ENCODE measurements at regions not wholly inside any gene's neighbourhood (a gene's known extent, or its start where the extent isn't known, plus 50 kb on each side); places are given as distances from the start of the nearest gene placed in this dataset.

DNA sequence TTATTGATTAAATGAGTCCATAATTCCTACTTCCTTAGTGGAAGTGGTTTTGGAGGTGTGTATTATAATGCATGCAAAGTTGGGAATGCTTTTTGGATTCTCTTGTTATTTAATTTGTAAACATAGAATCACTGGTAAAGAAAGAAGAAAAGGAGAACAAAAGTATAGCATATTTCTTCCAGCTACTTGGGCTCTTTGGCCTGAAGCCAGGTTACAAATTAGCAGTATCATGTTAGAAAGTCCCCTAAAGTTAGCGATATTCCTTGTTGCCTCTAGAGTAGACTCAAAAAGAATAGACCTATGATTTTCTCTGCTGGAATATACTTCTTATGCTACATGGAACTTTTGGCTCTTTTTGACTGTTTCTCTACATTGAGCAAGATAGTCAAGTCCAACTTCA lies 60.6 kb upstream of the CD28 start:
- H3K27me3 Mint-ChIP-seq: no peaks in the 10 kb centered on the region
- H3K9me3 Mint-ChIP-seq: no peaks in the 10 kb centered on the region
- H3K36me3 Mint-ChIP-seq (ENCODE audit: low read depth): no peaks in the 10 kb centered on the region
- H3K4me3 Mint-ChIP-seq: no peak overlapping the region
- intact Hi-C loops (cut with micrococcal nuclease): no loop called here
- peaks cover 22% of the 10 kb centered on the region for H3K4me1 Mint-ChIP-seq (ENCODE audit: low read depth)
- H3K27ac Mint-ChIP-seq: no peak overlapping the region

DNA sequence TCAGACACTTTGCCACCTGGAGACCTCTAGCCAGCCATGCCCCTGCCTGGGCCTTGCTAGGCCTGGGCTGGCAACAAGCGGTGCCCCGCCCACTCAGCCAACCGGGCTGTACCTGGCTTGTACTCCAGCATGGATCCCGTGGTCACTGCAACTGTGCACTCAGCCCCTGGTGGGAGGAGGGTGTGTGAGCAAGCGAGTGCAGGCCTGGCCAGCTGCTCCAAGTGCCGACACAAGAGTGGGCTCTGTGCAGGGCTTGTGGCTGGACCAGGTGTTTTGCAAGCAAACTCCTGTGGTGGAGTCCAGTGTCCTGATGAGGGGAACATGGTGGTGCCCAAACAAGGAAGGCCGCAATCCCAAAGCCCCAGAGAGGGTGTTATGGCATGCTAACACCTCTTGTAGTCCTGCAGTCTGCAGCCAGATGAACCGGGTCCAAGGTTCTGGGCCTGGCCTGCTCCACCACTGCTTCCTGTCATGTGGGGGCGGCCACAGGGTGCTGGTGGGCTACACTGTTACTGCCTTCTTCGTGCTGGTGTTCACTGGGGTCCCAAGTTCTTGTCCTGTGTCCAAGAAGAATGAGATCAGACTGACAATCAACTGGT lies 60.1 kb upstream of the CD28 start:
- Mint-ChIP-seq H3K9me3 (no peaks in the 10 kb centered on the region), H3K27me3 (no peaks in the 10 kb centered on the region)

DNA sequence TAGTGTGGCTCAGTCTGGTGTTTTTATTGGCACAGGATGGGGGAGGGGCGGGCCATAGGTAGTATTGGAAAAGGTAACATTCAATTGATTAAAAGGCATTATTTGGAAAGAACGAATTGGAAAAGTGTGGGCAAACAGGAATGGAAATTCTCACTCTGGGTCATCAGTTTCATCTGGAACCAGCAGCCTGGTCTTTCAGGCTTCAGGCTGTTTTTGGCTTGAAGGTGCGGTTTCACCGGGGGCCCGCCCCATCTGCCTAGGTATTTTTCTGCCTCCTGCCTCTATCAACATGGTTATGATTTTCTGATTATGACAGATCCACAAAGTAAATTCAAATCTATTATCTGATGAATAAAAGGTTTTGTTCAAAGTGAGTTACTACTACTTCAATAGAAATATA lies 59.5 kb upstream of the CD28 start:
- Mint-ChIP-seq H3K4me1 (ENCODE audit: low read depth) (peaks cover 33% of the 10 kb centered on the region), H3K27ac (no peak overlapping the region), H3K9me3 (no peaks in the 10 kb centered on the region), H3K27me3 (no peaks in the 10 kb centered on the region), H3K4me3 (no peak overlapping the region), H3K36me3 (ENCODE audit: low read depth) (no peaks in the 10 kb centered on the region)
- intact Hi-C loops (cut with micrococcal nuclease): no loop called here

More for the DNA sequence above, 60.1 kb upstream of the CD28 start:
- Mint-ChIP-seq H3K4me3 (no peak overlapping the region), H3K27ac (no peak overlapping the region), H3K36me3 (ENCODE audit: low read depth) (no peaks in the 10 kb centered on the region), H3K4me1 (ENCODE audit: low read depth) (peaks cover 27% of the 10 kb centered on the region)
- intact Hi-C loops (cut with micrococcal nuclease): no loop called here

GRCh38 chr2:203647579-203647978 lies 58.9 kb upstream of the CD28 start:
- Mint-ChIP-seq H3K9me3 (no peaks in the 10 kb centered on the region), H3K27ac (no peak overlapping the region), H3K27me3 (no peaks in the 10 kb centered on the region), H3K4me1 (ENCODE audit: low read depth) (peaks cover 33% of the 10 kb centered on the region), H3K36me3 (ENCODE audit: low read depth) (no peaks in the 10 kb centered on the region), H3K4me3 (no peak overlapping the region)
- intact Hi-C loops (cut with micrococcal nuclease): no loop called here

DNA sequence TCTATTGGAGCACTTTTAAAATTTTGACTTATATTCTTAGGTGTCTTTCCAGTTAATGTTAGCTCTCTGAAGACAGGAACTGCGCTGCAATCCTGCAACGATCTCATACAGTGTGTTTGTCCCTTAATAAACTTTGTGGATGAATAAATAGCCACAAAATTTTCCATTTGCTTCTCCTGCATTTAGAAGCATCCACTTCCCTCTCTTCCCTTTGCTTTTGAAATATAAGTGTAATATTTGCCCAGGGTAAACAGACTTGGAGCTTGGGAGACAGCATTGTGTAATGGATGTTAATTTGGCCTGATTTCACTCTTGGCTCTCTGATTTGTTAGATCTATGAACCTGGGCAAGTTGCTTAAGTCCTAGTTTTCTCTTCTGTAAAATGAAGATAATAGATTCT lies 58.2 kb upstream of the CD28 start:
- Mint-ChIP-seq H3K4me3 (no peak overlapping the region), H3K27me3 (no peaks in the 10 kb centered on the region), H3K36me3 (ENCODE audit: low read depth) (no peaks in the 10 kb centered on the region), H3K27ac (no peak overlapping the region), H3K4me1 (ENCODE audit: low read depth) (peaks cover 33% of the 10 kb centered on the region), H3K9me3 (no peaks in the 10 kb centered on the region)
- intact Hi-C loops (cut with micrococcal nuclease): no loop called here

- H3K4me1 Mint-ChIP-seq (ENCODE audit: low read depth): peaks cover 41% of the 10 kb centered on the region
- H3K9me3 Mint-ChIP-seq: no peaks in the 10 kb centered on the region
- intact Hi-C loops (cut with micrococcal nuclease): no loop called here
- no peak overlapping the region for H3K4me3 Mint-ChIP-seq
- H3K27ac Mint-ChIP-seq: peak overlapping the region; percentile 94
- no peaks in the 10 kb centered on the region for H3K27me3 Mint-ChIP-seq
- H3K36me3 Mint-ChIP-seq (ENCODE audit: low read depth): no peaks in the 10 kb centered on the region
Measured at GRCh38 chr2:203649176-203649814, 57.1 kb upstream of the CD28 start.

DNA sequence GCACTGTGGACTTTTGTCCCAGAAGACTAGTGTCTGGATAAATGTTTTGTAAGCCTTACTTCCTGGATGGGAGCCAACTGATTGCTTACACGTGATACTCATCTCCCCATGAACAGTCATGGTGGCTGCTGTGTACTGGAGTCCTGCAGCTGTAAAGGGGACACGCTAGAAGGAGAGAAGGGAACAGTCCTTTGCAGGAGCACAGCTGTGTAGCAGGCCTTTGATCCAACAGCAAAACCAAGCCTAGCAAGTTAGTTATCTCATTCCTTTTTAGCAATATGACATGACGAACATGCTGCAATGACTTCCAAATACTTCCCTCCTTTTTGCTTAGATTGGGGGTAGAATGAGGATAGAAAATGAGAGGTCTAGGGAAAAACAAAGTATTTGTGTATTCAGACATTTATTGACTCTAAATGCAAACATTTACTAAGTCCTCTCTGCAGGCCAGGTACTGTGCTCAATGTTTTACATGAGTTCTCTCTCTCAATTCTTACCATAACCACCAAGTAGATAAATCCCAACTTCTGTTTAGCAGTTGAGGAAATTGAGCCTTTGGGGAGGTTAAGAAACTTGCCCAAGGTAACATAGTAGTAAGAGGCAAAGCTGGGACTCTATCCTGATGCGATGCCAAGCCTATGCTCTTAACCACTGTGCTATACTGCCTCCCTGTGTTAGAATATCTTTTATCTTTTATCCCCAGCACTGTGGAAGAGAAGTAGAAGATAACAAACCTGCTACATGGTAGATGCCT lies 55.4 kb upstream of the CD28 start:
- Mint-ChIP-seq H3K4me1 (ENCODE audit: low read depth) (peaks cover 57% of the 10 kb centered on the region), H3K9me3 (no peaks in the 10 kb centered on the region), H3K27ac (peak overlapping the region; percentile 94), H3K27me3 (no peaks in the 10 kb centered on the region), H3K4me3 (no peak overlapping the region), H3K36me3 (ENCODE audit: low read depth) (no peaks in the 10 kb centered on the region)
- intact Hi-C loops (cut with micrococcal nuclease): loop anchor here (1.0 to 5.0 kb wide), 3 partner anchors 114 to 258 kb away; partner anchors contain the start of gene RAPH1

- intact Hi-C loops (cut with micrococcal nuclease): loop anchor here (1.0 to 5.0 kb wide), 3 partner anchors 114 to 257 kb away; partner anchors contain the start of gene RAPH1
- Mint-ChIP-seq H3K4me1 (ENCODE audit: low read depth) (peaks cover 63% of the 10 kb centered on the region), H3K27me3 (no peaks in the 10 kb centered on the region), H3K36me3 (ENCODE audit: low read depth) (no peaks in the 10 kb centered on the region), H3K27ac (no peak overlapping the region), H3K4me3 (no peak overlapping the region), H3K9me3 (no peaks in the 10 kb centered on the region)
Measured at GRCh38 chr2:203651621-203652020, 54.8 kb upstream of the CD28 start.

GRCh38 chr2:203654826-203655225 lies 51.6 kb upstream of the CD28 start:
- Mint-ChIP-seq H3K27ac (peak overlapping the region; percentile 82), H3K36me3 (ENCODE audit: low read depth) (no peaks in the 10 kb centered on the region), H3K4me1 (ENCODE audit: low read depth) (peaks cover 79% of the 10 kb centered on the region), H3K27me3 (no peaks in the 10 kb centered on the region), H3K4me3 (no peak overlapping the region), H3K9me3 (no peaks in the 10 kb centered on the region)
- intact Hi-C loops (cut with micrococcal nuclease): loop anchor here (5.0 kb wide), 3 partner anchors 118 to 157 kb away; partner anchors contain the start of gene RAPH1

DNA sequence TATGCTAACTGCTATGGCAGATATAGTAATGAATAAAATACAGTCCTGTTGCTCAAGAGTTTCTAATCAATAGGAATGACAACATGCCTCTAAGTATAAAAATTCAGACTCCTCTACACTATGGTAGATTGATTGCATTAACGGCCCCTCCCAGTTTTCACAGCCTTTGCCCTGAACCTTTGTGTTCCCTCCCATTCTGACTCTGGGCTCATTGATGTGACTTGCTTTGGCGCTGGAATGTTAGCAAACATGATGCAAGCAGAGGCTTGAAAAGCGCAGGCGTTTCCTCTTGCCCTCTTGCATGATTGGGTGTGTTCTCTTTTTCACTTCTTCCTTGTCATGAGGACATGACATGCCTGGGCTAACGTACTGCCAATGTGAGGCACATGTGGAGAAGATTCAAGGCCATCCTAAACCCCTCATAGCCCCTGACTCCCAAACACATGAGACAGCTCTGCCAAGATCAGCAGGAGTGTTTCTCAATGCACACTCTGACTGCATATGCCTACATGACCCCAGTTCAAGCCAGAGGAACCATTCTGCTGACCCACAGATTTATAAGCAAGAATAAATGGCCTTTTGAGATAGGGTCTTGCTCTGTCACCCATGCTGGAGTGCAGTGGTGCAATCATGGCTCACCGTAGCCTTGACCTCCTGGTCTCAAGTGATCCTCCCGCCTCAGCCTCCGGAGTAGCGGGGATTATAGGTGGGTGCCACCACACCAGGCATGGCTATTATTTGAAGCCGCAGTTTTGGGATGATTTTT lies 49.7 kb upstream of the CD28 start:
- intact Hi-C loops (cut with micrococcal nuclease): loop anchor here (5.0 kb wide), 2 partner anchors 131 to 156 kb away; no protein-coding TSS in a partner anchor
- peak overlapping the region; percentile 82 for H3K27ac Mint-ChIP-seq

More for the DNA sequence above, 49.7 kb upstream of the CD28 start:
- H3K4me3 Mint-ChIP-seq: no peak overlapping the region
- H3K27me3 Mint-ChIP-seq: no peaks in the 10 kb centered on the region
- H3K36me3 Mint-ChIP-seq (ENCODE audit: low read depth): no peaks in the 10 kb centered on the region
- H3K9me3 Mint-ChIP-seq: no peaks in the 10 kb centered on the region
- H3K4me1 Mint-ChIP-seq (ENCODE audit: low read depth): peaks cover 70% of the 10 kb centered on the region

Measured in dendritic cell treated with granulocyte-macrophage colony-stimulating factor and Interleukin-4, amounts not matched to agents 40 ng/mL and 50 ng/mL, for 4 days (primary cell).